Mucosa of descending colon (tissue), 3 donors: ENCODE measurements at regions not wholly inside any gene's neighbourhood (a gene's known extent, or its start where the extent isn't known, plus 50 kb on each side); places are given as distances from the start of the nearest gene placed in this dataset.

Experiments
- ATAC-seq: fragments of 200-7000 bp; cut with Tn5 transposase; one replicate; pipeline ENCODE4 v1.9.1; 2020; ENCODE audit warnings: mild to moderate bottlenecking, moderate library complexity
- DNase-seq, 3 donors: peaks; one replicate each; pipeline ENCODE4 v3.0.0-alpha.2; 2020
- H3K36me3 ChIP-seq: fragments of 200-600 bp; one replicate; pipeline ENCODE4 v1.8.0; 2021; ENCODE audit warnings: low read depth, mild to moderate bottlenecking
- H3K4me1 ChIP-seq: fragments of 200-600 bp; one replicate; pipeline ENCODE4 v1.8.0; 2021; ENCODE audit warnings: low read depth, mild to moderate bottlenecking
- H3K4me3 ChIP-seq: fragments of 200-600 bp; one replicate; pipeline ENCODE4 v1.8.0; 2021; ENCODE audit warnings: mild to moderate bottlenecking
- H3K9me3 ChIP-seq: fragments of 200-600 bp; one replicate; pipeline ENCODE4 v1.8.0; 2021; ENCODE audit warnings: mild to moderate bottlenecking
- CTCF ChIP-seq: fragments of 200-600 bp; IDR thresholded peaks from one replicate; pipeline ENCODE4 v1.8.0; 2022; ENCODE audit warnings: antibody characterized with exemption, mild to moderate bottlenecking
- intact Hi-C, 2 donors: fragments of 100-400 bp; cut with DNase I in 1 of 2; cut with micrococcal nuclease in 1 of 2; formaldehyde crosslinking; loops; one replicate each; pipeline versions ENCODE4 v1.11.0 to v1.11.1; 2022; cut with DNase I, micrococcal nuclease
- donor health status: DM: no; HTN: no; CAD: no; lungs with moderate emphysema.
- donor health status: DM: no; HTN: no; CAD: no.
- donor health status: DM: no; HTN: yes; CAD: no.

- ATAC-seq (no peak), DNase-seq (no peak)
- Histone ChIP-seq H3K4me1 (no peaks in the 10 kb centered on the region), H3K4me3 (no peak overlapping the region), H3K36me3 (no peaks in the 10 kb centered on the region), H3K9me3 (no peaks in the 10 kb centered on the region)
- intact Hi-C loops = no loop called here
- TF ChIP-seq CTCF = no peak
Observed at GRCh38 chr15:62854420-62855084, 188.0 kb upstream of the TPM1 start.

GRCh38 chr15:62855085-62855476 lies 187.5 kb upstream of the TPM1 start:
- no peak overlapping the region for H3K4me3 ChIP-seq
- no peaks in the 10 kb centered on the region for H3K9me3 ChIP-seq
- no peak for DNase-seq
- no peaks in the 10 kb centered on the region for H3K36me3 ChIP-seq
- no peaks in the 10 kb centered on the region for H3K4me1 ChIP-seq
- TF ChIP-seq CTCF = no peak
- no peak for ATAC-seq
- intact Hi-C loops = no loop called here

- H3K4me3 ChIP-seq = no peak overlapping the region
- no peaks in the 10 kb centered on the region for H3K36me3 ChIP-seq
- DNase-seq (no peak), ATAC-seq (no peak)
- intact Hi-C loops = no loop called here
- H3K4me1 ChIP-seq = no peaks in the 10 kb centered on the region
- no peaks in the 10 kb centered on the region for H3K9me3 ChIP-seq
- no peak for TF ChIP-seq CTCF
Observed at GRCh38 chr15:62856466-62857246, 185.9 kb upstream of the TPM1 start.

GRCh38 chr15:62857411-62857853 lies 185.1 kb upstream of the TPM1 start:
- H3K4me3 ChIP-seq = no peak overlapping the region
- DNase-seq = no peak
- H3K4me1 ChIP-seq = no peaks in the 10 kb centered on the region
- TF ChIP-seq CTCF = no peak
- intact Hi-C loops = no loop called here
- no peak for ATAC-seq
- no peaks in the 10 kb centered on the region for H3K9me3 ChIP-seq
- H3K36me3 ChIP-seq = no peaks in the 10 kb centered on the region

- H3K36me3 ChIP-seq = no peaks in the 10 kb centered on the region
- TF ChIP-seq CTCF = no peak
- ATAC-seq (peak; percentile 61), DNase-seq (no peak)
- intact Hi-C loops = no loop called here
- H3K4me3 ChIP-seq = no peak overlapping the region
- H3K4me1 ChIP-seq = no peaks in the 10 kb centered on the region
- no peaks in the 10 kb centered on the region for H3K9me3 ChIP-seq
Observed at GRCh38 chr15:62858343-62858742, 184.2 kb upstream of the TPM1 start.
